Limb (tissue), 2 donors: ENCODE measurements at regions not wholly inside any gene's neighbourhood (a gene's known extent, or its start where the extent isn't known, plus 50 kb on each side); places are given as distances from the start of the nearest gene placed in this dataset.

Experiments
- DNase-seq, 2 donors: peaks; one replicate each; pipeline ENCODE4 v3.0.0-alpha.2; 2016; ENCODE audit errors: extremely low spot score in 2 of 2

GRCh38 chr10:63744060-63744941 lies 223.1 kb downstream of the REEP3 start:
- no peak for DNase-seq

- DNase-seq, result no peak
Observed at GRCh38 chr10:63749915-63750314, 228.7 kb downstream of the REEP3 start.

- no peak for DNase-seq
Observed at GRCh38 chr10:63751836-63752235, 230.6 kb downstream of the REEP3 start.

GRCh38 chr10:63752318-63752717 lies 231.1 kb downstream of the REEP3 start:
- no peak for DNase-seq

- DNase-seq, result no peak
Observed at GRCh38 chr10:63753808-63754207, 232.6 kb downstream of the REEP3 start.

GRCh38 chr10:63755441-63755840 lies 234.2 kb downstream of the REEP3 start:
- no peak for DNase-seq

GRCh38 chr10:63757067-63757466 lies 235.9 kb downstream of the REEP3 start:
- no peak for DNase-seq

- DNase-seq, result no peak
Observed at GRCh38 chr10:63758080-63758479, 236.9 kb downstream of the REEP3 start.

GRCh38 chr10:63759335-63759734 lies 238.1 kb downstream of the REEP3 start:
- DNase-seq, result no peak

- peak in 1 of 2 donors; percentile 59 for DNase-seq
Observed at GRCh38 chr10:63760034-63760707, 239.0 kb downstream of the REEP3 start.

GRCh38 chr10:63760708-63761047 lies 239.5 kb downstream of the REEP3 start:
- no peak for DNase-seq

GRCh38 chr10:63761243-63761642 lies 240.0 kb downstream of the REEP3 start:
- no peak for DNase-seq

GRCh38 chr10:63763744-63764143 lies 242.5 kb downstream of the REEP3 start:
- no peak for DNase-seq

- no peak for DNase-seq
Observed at GRCh38 chr10:63765126-63765525, 243.9 kb downstream of the REEP3 start.

GRCh38 chr10:63766745-63767137 lies 245.5 kb downstream of the REEP3 start:
- DNase-seq, result peak; percentile 30 to 52

GRCh38 chr10:63767138-63767801 lies 246.1 kb downstream of the REEP3 start:
- DNase-seq, result peak; percentile 32 to 81

GRCh38 chr10:63769367-63769766 lies 248.2 kb downstream of the REEP3 start:
- no peak for DNase-seq

- DNase-seq, result no peak
Observed at GRCh38 chr10:63770523-63770922, 249.3 kb downstream of the REEP3 start.

GRCh38 chr10:63772491-63772890 lies 251.3 kb downstream of the REEP3 start:
- no peak for DNase-seq

GRCh38 chr10:63773106-63773505 lies 251.9 kb downstream of the REEP3 start:
- DNase-seq, result no peak

GRCh38 chr10:63773962-63774361 lies 252.8 kb downstream of the REEP3 start:
- DNase-seq, result no peak

GRCh38 chr10:63780101-63780500 lies 258.9 kb downstream of the REEP3 start:
- no peak for DNase-seq
